ENCODE measurements at regions not wholly inside any gene's neighbourhood (a gene's known extent, or its start where the extent isn't known, plus 50 kb on each side); places are given as distances from the start of the nearest gene placed in this dataset.

DNA sequence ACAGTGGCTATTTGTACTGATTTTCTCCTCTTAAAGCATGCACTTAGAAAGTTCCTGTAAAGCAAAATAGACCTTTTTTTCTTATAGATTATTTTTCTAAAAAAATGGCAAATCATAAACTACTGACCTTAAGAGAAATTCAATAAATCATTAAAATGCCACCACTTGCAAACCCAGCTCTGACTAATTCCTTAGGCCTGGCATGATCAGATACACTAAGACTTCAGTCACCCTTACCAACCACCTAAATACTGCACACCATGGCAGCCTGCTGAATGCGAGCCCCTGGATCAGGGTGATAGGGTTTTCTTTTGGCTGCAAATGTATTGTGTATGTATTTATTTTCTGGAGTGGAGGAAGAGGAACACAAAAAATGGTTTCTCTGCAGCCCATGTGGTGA, 370.6 kb upstream of the TBL1XR1 start:
- DNase-seq (ENCODE audit: low read depth), result peak; percentile 55

DNA sequence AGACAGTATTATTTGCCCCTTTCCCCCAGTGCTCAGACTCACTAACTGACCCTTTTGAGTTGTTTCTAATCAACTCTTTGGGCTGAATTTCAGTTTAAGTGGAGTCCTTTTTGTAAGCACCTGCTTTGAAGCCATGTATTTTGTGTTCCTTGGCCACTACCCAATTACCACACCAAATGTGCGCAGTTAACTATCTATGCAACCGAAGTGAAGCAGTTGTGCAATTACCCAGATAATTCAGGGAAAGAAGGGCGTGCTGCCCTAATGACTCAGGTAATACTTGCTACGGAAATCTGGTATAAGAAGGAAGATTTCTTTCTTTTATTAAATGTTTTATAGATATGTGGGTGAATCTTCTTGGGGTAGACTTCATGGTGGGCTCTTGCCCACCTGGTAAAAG, 371.9 kb upstream of the TBL1XR1 start:
- no peak for DNase-seq (ENCODE audit: low read depth)

DNA sequence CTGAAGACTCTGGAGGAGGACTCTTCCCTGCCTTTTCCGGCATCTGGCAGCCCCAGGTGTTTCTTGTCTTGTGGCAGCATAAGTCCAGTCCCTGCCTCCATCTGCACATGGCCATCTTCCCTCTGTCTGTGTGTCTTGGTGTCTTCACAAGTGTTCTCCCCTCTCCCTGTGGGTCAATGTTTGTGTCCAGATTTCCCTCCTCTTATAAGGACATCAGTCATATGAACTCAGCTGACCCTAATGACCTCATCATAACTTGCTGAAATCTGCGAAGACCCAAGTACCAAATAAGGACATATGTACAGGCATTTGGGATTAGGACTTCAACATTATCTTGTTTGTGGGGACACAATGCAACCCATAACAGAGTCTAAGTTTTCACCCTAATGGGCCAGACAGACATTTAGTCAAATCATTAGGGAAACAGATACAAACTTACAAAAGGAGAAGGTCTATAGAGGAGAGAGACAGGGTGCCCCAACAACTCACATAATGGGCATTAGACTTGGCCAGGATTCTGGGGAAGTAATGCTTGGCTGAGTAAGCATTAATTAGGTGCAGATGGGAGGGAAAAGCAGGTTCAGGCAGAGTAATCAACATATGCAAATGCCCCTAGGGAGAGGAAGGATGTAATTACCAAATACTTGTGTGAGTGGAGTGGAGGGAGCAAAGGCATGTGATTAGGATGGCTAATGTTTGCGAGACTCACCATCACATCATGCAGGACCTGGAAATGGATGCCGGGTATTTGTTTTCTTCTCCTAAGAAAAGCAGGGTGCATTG, 372.8 kb upstream of the TBL1XR1 start:
- peak; percentile 15 for DNase-seq (ENCODE audit: low read depth)

DNA sequence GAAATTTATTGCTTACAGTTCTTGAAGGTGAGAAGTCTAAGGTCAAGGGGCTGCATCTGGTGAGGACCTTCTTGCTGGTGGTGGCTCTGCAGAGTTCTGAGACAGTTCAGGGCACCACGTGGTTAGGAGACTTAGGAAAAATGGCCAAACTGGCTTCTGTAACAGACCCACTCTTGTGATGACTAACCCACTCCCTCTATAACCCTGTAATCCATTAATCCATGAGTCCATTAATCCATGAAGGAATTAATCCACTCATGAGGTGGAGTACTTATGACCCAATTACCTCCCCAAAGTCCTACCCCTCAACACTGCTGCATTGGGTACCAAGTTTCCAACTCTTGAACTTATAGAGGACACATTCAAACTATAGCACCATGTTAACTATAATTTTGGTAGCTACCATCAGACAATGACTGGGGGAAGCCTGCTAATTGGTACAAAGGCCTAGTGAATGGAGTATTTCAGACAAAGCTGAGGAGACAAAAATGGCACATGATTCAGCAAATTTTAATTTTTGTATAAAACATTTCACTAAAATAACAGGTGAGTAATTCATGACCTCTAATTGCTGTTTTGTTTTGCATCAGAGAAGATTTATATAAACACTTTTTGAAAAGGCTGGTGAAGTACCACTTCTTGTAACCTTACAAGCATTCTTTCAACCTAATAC, 374.1 kb upstream of the TBL1XR1 start:
- no peak for DNase-seq (ENCODE audit: low read depth)

DNA sequence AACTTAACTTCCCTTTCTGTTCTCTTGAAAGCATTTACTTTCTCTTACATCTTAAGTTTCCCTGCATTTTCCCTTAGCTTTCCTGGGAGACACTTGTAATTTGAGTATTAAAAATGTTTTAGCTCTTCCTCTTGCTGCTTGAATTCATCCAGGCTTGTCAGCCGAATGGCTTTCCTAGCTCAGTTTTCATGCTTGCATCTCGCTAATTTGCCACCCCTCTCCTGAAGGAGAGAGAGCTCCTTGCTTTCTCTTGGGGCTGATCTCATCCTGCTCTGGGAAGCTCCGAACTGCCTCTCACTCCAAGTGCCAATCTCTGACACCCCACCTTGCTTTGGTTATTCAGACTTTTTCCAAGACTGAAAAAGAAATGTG, 374.6 kb upstream of the TBL1XR1 start:
- no peak for DNase-seq (ENCODE audit: low read depth)

DNA sequence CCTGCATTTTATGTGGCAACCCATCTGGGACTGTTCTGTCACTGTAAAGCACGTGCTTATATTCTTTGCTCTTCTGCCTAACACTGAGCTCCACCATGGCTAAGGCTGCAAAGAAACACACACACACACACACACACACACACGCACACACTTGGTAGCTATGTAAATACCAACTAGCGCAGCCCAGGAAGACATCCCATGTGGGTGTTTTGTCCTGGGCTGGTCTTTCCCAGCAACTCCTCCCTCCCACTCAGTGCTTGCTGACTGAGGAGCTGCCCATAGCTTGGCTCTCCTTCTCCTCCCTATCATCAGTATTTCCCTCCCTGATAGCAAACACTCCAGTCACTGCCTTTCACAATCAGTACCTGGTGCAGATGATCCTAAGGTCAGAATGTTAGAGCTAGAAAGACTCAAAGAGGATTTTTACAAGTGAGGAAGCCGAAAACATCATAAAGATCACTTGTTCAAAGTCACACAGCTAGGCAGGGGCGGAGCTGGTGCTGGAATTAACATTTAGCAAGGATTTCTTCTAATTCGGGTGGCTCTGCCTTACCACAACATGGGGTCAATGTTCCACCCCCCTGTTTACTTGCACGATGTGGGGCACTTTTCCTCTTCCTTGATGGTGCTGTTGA, 377.1 kb upstream of the TBL1XR1 start:
- peak; percentile 57 for DNase-seq (ENCODE audit: low read depth)

DNA sequence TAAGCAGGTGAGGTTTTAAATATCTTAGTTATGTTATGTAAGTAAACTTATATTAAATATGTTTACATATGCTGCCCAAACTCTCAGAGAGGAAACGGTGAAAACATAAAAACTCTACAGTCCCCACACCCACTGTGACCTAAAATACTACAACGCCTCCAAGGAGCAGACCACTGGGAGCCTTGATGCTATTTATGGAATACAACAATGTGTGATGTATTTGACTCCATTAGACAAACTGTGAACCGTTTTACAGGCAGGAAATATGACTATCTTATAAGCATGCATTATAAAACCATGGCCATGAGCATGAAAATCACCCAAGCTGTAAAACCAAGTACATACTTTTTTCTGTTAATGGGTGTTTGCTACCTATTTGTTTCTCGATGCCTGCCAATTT, 379.5 kb upstream of the TBL1XR1 start:
- DNase-seq (ENCODE audit: low read depth), result no peak

DNA sequence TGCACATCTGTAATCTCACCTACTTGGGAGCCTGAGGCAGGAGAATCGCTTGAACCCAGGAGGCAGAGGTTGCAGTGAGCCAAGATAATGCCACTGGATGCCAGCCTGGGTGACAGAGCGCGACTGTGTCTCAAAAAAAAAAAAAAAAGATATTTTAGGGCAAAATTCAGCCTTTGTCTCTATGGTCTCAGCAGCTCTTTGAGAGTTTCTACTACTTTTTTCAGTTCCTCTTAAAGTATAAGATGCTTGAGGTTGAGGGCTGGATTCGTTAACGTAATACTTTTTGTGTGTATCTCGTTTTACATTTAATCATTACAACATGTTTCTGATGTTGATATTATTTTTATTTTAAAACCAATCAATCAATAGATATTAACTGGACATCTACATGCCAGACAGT, 381.2 kb upstream of the TBL1XR1 start:
- no peak for DNase-seq (ENCODE audit: low read depth)

DNA sequence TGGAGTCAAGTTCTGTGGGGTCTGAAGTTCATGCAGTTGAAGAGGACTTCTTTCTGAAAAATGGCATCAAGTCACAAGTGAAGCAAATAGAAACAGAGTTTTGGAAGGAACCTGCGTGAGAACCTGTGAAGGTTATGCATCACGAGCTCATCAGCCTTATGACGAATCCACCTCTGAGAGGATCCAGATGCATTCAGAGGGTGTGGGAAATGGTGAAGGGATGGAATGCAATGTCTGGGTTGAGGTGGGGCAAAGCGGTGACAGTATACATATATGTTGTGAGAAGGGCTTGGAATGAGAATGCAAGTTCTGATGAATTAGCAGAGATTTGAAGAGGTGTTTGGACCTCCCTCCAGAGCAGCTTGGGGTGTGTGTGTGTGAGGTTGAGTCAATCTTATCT, 382.1 kb upstream of the TBL1XR1 start:
- DNase-seq (ENCODE audit: low read depth), result no peak

DNA sequence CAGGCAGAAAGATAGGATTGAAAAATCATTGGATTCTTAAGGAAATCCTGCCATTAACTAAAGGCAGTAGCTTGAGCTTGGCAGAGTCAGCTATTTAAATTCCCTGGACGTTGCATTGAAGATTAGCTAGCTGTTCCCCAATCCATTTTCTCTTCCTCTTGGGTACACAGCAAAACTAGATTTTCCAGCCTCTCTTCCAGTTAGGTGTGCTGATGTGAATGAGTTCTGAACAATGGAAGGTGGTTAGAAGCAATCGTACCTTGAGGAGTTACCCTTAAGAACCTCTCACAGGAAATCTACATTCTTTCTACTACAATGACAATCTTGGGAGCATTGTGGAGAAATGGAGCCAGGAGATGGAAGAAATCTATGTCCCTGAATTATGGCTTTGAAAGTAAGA, 383.2 kb upstream of the TBL1XR1 start:
- DNase-seq (ENCODE audit: low read depth), result no peak

DNA sequence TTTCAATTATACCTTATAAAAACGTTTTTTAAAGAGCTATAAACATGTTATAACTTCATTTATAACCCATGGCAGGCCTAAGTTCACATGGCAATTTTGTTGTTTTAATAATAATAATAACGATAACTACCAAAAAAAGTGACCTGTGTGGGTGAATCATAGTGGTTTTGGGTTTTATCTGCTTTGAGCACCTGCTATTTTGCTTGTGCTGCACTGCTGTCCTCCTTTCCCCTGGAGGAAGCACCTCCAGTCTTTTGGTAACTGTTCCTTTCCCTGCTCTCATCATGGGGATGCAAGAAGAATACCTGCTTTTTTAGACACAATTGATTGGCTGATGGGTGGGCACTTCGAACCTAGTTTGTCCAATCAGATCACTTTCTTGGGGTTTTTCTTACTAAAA, 388.0 kb upstream of the TBL1XR1 start:
- no peak for DNase-seq (ENCODE audit: low read depth)

DNA sequence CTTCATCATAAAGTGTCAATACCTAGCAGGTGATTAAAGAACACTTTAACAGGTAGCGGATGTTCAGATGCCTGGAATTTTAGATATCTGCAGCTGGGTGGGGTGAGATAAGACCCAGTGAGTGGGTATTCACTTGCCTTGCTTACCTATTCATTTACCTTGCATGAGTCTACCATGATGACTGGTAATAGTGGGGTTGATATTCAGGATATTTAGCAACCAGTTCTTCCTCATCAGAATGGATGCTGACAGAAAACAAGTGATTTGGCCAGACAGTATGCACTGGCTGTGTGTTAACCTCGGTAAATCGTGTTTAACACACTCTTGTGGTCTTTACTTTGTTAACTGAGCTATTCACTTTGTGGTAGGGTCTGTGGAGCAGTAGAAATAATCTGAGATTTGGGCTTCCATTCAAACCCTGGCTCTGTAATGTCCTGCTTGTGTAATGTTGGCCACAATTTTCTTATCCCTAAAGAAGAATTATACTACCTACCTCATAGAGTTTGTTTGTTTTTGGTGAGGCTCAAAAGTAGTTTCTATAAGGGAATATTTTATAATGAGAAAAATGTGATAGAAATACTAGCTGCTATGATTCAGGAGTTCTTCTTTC, 391.9 kb upstream of the TBL1XR1 start:
- no peak for DNase-seq (ENCODE audit: low read depth)

DNA sequence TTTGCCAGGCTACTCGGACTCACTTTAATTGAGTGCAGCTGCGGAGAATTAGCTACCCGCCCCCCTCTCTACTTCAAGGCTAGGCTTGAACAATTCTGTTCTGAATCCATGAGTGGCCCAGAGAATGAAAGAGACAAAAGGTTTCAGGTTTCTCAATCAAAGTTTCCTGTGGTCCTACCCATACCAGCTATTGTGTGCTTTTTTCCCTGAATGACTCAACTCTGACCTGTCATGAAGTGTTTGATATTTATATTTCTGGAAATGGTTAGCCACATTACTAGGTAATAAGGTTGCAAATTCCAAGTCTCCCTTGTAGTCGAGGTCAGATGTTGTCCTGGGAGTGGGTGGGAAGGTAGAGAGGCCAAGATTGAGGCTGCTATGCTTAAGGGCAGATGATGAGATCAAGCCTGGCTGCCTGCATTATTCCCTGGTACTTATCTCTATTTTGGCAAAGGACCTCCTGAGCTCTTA, 392.7 kb upstream of the TBL1XR1 start:
- peak; percentile 90 for DNase-seq (ENCODE audit: low read depth)

DNA sequence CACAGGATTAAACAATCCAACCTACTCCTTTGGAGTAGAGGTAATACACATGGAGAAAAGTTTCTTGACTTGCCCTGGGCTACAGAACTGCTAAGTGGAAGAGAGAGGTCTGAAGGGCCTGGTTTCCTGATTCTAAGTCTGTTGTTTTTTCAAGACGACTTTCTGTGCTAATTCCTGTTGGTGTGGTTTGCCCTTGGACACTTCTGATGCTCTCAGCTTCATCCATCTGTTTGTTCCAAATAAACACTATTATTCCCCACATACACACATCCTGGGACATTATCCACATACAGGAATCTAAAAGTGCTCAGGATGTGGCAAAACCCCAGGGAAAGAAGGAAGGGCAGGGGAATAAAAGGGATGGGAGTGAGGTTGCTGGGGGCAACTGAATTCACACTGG, 393.5 kb upstream of the TBL1XR1 start:
- peak; percentile 86 for DNase-seq (ENCODE audit: low read depth)

DNA sequence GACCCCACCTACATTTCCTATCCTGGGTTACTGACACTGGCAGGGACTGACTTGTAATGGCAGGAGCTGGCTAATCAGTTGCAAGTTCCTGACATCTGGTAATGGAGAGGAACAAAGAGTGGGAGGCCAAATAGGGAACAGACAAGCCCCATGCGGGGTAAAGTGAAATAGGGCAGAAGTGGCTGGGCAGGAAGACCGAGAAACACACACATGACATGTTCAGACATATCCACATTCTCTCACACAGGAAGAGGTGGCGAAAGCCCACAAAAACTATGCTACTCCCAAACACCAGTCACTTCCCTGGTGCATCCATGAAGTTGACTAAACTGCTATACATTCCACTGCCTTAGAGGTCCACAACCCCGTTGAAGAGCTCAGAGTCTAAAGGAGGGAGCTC, 394.1 kb upstream of the TBL1XR1 start:
- no peak for DNase-seq (ENCODE audit: low read depth)

DNA sequence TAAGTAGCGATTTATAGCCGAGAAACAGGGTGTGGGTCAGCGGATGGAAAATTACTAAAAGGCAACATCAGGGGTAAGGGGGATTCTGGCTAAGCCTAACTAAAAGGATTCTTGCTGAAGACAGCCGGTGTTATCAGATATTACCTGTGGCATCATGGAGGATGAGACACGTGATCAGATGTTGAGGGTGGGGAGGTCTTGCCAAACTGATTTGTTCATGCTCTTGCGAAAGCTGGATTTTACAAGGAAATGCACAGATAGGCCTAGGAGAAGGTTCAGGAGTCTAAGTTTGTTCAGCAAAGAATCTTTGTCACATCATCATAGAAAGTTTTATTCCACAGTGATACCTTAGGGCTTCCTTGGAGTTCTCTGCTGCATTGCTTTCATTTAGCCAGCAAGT, 396.8 kb upstream of the TBL1XR1 start:
- no peak for DNase-seq (ENCODE audit: low read depth)

DNA sequence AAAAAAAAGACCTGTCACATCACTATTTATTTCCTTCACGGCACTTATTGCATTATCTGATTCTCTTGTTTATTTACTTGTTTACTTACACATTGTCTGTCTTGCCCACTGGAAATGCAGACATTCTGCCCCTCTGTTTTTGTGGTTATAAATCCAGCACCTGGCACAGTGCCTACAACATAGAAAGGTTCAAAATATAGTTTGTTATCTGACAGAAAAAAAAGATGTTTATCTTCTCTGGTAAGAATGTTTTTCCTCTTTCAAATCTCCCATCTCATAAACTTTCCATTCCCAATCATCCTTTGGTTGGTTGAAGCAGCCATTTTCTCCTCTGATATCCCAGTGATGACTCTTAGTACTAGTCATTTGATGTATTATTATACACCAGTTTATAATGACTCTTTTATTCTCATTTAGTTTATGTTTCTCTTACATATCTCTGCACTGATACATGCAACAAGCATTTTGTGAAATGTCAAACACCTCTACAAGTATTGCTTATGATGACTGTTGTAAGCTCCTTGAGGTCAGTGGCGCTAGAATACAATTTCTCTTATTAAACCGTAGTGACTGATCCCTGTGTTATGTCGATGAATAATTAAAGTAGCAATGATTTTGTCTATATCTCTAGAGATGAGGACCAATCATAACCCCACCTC, 398.4 kb upstream of the TBL1XR1 start:
- no peak for DNase-seq (ENCODE audit: low read depth)

DNA sequence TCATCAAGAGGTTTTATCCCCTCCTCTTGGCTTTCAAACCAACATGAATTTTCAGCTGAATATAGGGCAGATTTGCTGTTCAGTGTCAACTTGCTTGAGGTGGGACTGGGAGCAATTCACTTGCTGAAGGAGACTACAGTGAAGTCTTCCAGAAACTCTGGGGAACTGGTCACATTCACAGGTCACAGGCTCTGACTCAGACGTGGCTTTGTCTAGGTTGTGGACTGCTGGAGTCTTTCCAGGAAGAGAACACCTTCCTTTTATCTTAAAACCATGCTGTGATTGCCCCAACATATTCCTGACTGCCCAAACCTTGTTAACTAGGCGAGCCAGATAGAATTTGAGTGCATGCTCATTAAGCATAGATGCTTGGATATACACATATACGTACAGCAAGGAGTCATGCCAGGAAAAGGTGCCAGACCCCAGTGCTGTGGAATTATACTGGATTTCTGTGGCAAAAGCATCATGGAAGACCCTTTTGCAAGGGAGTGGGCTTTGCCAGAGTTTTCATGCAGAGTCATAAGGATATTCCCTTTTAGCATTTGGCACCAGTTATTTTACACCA, 399.1 kb upstream of the TBL1XR1 start:
- no peak for DNase-seq (ENCODE audit: low read depth)

DNA sequence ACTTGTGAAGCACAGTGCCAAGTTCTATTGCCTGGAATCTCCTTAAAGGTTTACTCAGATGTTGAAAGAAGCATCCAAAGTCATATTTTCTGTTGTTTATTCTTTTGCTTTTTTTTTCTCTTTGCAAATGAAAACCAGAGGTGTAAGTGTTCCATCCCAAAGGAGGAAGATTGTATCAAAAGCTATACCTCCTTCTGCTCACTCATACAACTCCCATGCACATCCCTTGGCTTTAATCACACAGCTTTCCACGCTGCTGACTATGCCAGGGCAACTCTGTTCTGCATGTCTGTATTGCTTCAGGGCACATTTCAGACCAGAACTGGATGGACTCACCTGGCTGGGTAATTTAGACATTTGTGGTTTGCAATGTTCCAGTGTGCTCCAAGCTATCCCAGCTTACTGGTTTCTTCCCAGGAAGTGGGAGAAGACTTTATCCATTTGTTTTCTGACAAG, 399.6 kb upstream of the TBL1XR1 start:
- DNase-seq (ENCODE audit: low read depth), result no peak

DNA sequence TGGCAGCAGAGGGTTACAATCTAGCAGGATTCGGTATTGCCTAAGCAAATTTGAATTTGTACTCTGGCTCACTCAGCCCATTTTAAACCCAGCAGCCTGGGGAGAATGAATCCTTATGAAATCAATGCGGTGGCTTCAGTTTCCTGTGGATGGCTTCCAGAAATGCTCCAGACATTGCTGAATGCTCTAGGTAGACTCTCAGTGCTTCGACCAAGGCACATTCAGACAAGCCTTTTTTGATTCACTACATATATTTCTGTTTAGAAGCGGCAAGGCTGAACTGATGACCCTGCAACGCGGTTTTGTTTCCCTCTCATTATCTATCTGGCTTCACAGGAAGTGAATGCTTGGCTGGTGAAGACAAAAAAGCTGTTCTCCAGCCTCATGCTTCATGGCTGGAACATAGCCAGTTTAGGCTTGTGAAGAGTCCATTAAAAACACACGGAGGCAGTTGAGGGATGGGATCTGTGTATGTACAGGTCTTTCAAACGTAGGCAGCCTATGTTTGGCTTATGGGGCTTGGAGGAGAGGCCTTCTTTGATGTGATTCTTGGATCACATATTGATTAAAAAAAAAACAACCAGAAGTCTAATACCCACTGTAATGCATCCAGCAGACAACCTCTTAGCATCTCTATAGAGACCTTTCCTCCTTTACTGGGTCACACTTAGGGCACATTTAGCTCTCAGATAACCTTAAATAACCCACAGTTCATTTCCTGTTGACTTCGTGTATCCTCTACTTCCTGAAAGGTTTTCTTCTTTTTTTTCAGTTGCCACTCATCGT, 400.2 kb upstream of the TBL1XR1 start:
- peak; percentile 61 for DNase-seq (ENCODE audit: low read depth)
